GM18502 (cell line): ENCODE measurements at regions not wholly inside any gene's neighbourhood (a gene's known extent, or its start where the extent isn't known, plus 50 kb on each side); places are given as distances from the start of the nearest gene placed in this dataset.
A peak's percentile ranks its signal among the peaks of the same experiment; 100 is the strongest.
"Not testable (repeated sequence)": the region's sequence is repeated elsewhere in the genome, so short reads cannot be mapped to it uniquely, and the experiment has no call there.

Source experiments
- ATAC-seq: cut with Tn5 transposase; IDR thresholded peaks from one replicate; pipeline ENCODE4 v1.9.1; 2021; ENCODE audit warnings: mild to moderate bottlenecking; ENCODE audit not compliant: unreplicated experiment, poor library complexity

- ATAC-seq: no peak
Measured at GRCh38 chr11:110514967-110515366, 85.2 kb downstream of the FDX1 start.

DNA sequence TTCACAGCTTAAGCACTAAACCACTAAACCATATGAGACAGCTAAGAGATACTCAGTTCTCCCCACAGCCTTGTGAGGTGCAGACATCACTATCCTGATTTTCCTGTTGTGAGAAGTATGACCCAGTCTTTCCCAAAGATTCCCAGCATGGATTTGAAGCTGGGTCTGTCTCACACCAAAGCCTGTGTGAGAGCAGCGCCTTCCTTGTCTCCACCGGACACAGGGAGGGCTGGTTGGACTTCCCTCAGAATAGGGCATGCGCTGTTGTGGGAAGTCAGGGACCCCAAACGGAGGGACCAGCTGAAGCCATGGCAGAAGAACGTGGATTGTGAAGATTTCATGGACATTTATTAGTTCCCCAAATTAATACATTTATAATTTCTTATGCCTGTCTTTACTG is 87.6 kb downstream of the FDX1 start:
- ATAC-seq: not testable (repeated sequence)

DNA sequence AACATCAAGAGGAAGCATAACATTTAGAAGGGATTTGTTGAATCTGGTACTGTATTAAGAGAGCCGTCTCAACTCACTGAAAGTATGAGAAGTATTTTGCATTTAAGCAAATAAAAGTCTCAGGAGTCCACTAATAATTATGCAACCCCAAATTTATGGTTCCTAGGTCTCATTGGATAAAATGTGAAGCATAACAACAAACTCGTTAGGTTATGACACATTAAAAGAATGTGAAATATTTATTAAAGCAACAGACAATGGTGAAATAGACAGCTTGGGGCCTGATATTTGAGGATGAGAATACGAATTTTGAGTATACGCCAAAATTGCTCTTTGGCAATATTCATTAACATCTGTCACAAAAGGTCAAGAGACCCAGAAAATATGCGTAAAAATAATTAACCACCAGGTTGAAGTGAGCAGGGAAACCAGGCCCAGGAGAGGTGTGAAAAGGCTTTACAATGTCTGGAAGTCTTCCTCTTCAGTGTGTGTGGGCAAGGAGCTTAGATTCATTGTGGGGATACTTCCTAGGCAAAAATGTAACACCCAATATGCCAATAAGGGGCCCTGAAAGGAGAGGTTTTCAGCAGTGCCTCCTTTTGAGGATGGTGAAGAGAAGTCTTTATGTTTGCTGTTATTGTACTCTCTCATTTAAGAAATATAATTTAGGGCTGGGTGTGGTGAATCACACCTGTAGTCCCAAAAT is 89.2 kb downstream of the FDX1 start:
- ATAC-seq: no peak

GRCh38 chr11:110519796-110520195 is 90.0 kb downstream of the FDX1 start:
- ATAC-seq: no peak

- no peak for ATAC-seq
Measured at GRCh38 chr11:110522471-110522870, 92.7 kb downstream of the FDX1 start.

- no peak for ATAC-seq
Measured at GRCh38 chr11:110524238-110524637, 94.5 kb downstream of the FDX1 start.

- ATAC-seq: peak; percentile 64
Measured at GRCh38 chr11:110525883-110526282, 96.1 kb downstream of the FDX1 start.

DNA sequence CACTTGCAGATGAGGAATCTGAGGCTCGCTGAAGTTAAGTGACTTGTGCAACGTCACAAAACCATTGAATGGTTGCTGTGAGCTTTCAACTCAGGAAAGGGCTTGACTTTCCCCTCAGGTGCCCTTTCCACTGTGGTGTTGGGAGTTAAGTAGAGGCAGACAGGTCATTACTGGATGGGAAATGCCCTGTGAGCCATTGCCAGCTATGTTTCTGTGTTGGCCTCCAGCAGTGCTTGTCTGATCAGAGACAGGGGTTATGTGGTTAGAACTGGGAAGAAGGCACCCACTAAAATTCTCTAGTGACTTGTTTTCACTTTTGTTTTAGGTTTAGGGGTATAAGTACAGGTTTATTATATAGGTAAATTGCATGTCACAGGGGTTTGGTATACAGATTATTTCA is 96.6 kb downstream of the FDX1 start:
- peak; percentile 68 for ATAC-seq
